Fibroblast of the conjunctiva (primary cell): ENCODE measurements at regions not wholly inside any gene's neighbourhood (a gene's known extent, or its start where the extent isn't known, plus 50 kb on each side); places are given as distances from the start of the nearest gene placed in this dataset.

Experiments
- DNase-seq: peaks from one replicate; pipeline ENCODE4 v3.0.0-alpha.2; 2010; ENCODE audit warnings: low read depth

DNA sequence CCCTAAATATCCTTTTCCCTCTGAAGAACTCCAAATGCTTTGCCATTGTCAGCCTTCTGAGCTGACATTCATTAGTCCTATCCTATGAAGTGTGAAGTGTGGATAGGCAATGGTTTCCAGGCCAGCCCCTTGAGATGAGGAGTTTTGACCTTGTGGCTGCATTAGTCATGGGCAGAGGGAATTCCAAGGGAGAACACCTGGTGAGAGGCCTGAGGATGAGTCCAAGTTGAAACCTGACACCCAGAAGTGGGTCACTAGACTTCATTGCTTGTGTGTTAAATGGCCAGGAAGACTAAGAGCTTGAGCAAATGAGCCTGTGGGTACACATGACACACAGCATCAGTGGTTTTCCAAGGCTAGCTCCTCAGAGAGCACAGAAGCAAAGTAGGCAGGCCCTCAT lies 260.8 kb downstream of the SKAP2 start:
- DNase-seq: no peak

GRCh38 chr7:26608402-26608801 lies 256.0 kb downstream of the SKAP2 start:
- DNase-seq: no peak

- no peak for DNase-seq
Observed at GRCh38 chr7:26609082-26609481, 255.3 kb downstream of the SKAP2 start.

DNA sequence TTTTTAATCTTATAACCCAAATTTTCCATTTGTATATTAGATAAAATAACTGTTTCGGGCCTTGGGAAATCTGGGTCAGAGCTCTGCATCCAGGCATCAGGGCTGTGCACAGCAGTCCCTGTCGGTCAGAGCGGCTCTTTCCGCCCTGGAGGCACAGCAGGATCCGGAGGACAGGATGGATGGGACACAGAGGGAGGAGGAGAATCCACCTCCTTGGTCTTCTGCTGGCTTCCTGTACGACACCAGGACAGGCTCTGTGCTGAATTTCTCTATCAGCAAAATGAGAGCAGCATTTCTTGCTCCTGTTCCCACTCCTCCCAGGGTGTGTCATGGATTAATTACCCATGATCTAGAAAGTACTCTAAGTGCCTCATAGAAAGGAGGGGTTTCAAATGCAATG lies 254.9 kb downstream of the SKAP2 start:
- no peak for DNase-seq

- no peak for DNase-seq
Observed at GRCh38 chr7:26612742-26613141, 251.6 kb downstream of the SKAP2 start.

GRCh38 chr7:26614503-26614902 lies 249.9 kb downstream of the SKAP2 start:
- DNase-seq: no peak

GRCh38 chr7:26616235-26616634 lies 248.2 kb downstream of the SKAP2 start:
- no peak for DNase-seq

DNA sequence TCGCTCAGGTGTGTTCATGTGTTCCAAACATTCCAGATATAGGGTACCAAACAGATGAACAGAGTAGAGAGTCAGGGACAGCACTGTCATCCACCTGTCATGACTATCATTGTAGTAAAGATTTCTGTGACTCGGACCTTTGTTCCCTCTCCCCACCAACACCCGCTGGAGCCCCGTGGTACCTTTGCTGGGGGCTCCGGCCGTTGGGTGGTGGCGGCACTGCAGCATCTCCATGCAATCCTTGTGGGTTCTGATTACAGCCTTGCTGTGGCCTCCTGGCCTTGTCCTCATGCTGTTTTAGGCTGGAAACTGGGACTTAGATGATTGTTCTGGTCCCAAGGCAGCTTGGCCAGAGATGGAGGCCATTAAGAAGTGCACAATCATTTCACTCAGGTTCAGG lies 247.3 kb downstream of the SKAP2 start:
- DNase-seq: no peak
